ENCODE measurements at regions not wholly inside any gene's neighbourhood (a gene's known extent, or its start where the extent isn't known, plus 50 kb on each side); places are given as distances from the start of the nearest gene placed in this dataset.
A peak's percentile ranks its signal among the peaks of the same experiment; 100 is the strongest.

DNA sequence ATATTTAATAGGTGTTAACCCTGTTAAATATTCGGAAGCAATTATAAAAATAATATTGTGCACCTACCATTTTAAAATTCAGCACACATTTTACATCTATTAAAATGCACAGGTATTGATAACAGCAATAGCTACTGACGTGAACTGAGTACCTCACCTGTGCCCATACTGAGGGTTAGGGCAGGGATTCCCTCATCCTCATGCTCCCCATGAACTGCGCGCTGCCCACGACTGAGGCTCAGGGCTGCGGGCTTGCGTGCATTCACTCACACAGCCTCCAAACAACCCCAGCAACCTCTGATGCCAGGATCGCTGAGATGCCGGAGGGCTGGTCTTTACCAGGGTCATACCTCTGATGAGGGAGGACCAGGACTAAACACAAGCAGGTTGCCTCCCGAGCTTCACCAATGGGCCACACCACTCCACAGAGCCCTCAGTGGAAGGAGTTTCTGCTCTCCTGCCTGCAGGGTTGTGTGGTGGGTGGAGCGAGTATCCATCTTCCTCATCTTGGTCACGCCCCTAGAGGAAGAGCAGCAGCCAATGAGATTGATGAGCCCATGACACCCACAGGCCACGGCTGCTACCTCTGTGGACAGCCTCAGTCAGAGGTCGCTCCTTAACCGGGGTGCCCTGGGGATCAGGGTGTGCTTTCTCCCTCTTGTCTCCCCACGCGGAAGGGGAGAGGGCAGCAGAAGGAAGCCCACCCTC, 478.3 kb downstream of the TNS3 start:
- no peak overlapping the region for H3K4me3 ChIP-seq
- DNase-seq (ENCODE audit: low spot score): no peak
- H2AFZ ChIP-seq (replicated peaks): no peak overlapping the region
- H3K4me3 Mint-ChIP-seq: no peak overlapping the region
- no peaks in the 10 kb centered on the region for H3K36me3 ChIP-seq
- no peak overlapping the region for H3K27ac Mint-ChIP-seq
- no peaks in the 10 kb centered on the region for H3K9me3 ChIP-seq (ENCODE audit: low read depth)
- no peaks in the 10 kb centered on the region for H4K20me1 ChIP-seq (ENCODE audit: low read depth)
- no peaks in the 10 kb centered on the region for H3K4me1 Mint-ChIP-seq
- H3K9ac ChIP-seq: no peak overlapping the region
- H3K27ac ChIP-seq: no peak overlapping the region
- H3K4me1 ChIP-seq: no peaks in the 10 kb centered on the region
- TF ChIP-seq, protein P1, sequence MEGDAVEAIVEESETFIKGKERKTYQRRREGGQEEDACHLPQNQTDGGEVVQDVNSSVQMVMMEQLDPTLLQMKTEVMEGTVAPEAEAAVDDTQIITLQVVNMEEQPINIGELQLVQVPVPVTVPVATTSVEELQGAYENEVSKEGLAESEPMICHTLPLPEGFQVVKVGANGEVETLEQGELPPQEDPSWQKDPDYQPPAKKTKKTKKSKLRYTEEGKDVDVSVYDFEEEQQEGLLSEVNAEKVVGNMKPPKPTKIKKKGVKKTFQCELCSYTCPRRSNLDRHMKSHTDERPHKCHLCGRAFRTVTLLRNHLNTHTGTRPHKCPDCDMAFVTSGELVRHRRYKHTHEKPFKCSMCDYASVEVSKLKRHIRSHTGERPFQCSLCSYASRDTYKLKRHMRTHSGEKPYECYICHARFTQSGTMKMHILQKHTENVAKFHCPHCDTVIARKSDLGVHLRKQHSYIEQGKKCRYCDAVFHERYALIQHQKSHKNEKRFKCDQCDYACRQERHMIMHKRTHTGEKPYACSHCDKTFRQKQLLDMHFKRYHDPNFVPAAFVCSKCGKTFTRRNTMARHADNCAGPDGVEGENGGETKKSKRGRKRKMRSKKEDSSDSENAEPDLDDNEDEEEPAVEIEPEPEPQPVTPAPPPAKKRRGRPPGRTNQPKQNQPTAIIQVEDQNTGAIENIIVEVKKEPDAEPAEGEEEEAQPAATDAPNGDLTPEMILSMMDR (IDR thresholded peaks at IDR 0.05): no peak
- TF ChIP-seq EZH2 (IDR thresholded peaks at IDR 0.05) (no peak), EZH2phosphoT487 (IDR thresholded peaks at IDR 0.05) (no peak)
- no peaks in the 10 kb centered on the region for H3K9me3 Mint-ChIP-seq
- no peaks in the 10 kb centered on the region for H3F3A ChIP-seq (ENCODE audit: low read depth)
- H3K4me2 ChIP-seq: no peak overlapping the region
- H3K27me3 Mint-ChIP-seq (ENCODE audit: insufficient read depth, low read depth): no peaks in the 10 kb centered on the region
- no peaks in the 10 kb centered on the region for H3K36me3 Mint-ChIP-seq
- no peaks in the 10 kb centered on the region for H3K79me2 ChIP-seq (ENCODE audit: low read depth)
- no peaks in the 10 kb centered on the region for H3K27me3 ChIP-seq

DNA sequence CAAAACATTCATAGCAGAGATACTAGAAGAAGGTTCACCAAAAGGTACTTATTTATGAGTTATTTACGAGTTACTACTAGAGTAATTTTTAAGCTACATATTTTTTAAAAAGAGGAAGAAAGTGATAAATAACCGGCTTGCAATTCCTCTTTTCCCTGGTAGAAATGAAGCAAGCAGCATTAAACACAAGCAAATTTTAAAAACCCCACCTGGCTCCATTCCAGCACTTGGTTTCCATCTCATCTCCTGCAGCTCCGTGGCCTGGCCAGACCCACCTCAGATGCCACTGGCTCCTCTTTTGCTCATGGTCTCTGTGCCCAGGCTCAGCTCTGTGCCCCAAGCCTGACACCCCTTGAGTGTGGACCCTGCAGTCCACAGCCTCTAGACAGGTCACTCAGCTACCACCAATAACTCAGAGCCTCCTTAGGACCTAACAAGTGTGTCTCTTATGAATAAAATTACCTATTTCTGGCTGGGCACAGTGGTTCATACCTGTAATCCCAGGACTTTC, 479.5 kb downstream of the TNS3 start:
- no peaks in the 10 kb centered on the region for H3K4me1 Mint-ChIP-seq

DNA sequence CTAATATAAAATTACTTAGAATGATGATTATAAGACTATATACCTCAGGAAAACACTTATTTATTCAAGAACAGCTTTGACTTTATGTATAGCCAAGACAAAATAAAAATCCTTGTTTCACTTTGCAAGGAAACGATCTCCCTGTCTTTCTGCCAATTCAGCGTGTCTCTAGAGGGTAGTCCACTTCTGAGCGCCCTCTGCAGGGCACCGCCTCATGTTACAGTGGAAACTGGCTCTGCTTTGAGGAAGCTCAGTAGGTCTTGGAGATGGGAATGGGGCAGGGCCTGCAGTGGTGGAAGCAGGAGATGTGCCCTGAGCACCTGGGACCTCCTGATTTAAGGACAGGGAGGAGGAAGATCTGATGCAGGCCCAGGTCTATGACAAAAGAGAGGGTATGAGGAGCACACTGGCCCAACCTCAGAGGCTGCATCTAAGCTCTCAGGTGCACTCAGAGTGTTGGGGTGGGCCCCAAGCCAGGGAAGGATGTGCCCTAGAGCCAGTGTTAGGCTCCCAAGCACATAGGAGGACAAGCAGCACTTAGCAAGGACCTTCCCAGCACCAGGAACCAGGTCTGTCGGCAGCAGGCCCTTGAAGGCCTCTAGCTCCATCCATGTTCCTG, 481.0 kb downstream of the TNS3 start:
- TF ChIP-seq EZH2 (IDR thresholded peaks at IDR 0.05): no peak
- TF ChIP-seq, protein P1 (IDR thresholded peaks at IDR 0.05): peak; percentile 78
- peak; percentile 72 for DNase-seq (ENCODE audit: low spot score)
- Histone ChIP-seq H2AFZ (replicated peaks) (no peak overlapping the region), H3K9ac (no peak overlapping the region), H3K4me3 (no peak overlapping the region), H3K79me2 (ENCODE audit: low read depth) (no peaks in the 10 kb centered on the region), H3K27ac (no peak overlapping the region), H3K9me3 (ENCODE audit: low read depth) (no peaks in the 10 kb centered on the region), H3K36me3 (no peaks in the 10 kb centered on the region), H3F3A (ENCODE audit: low read depth) (no peaks in the 10 kb centered on the region), H3K27me3 (no peaks in the 10 kb centered on the region), H3K4me1 (no peaks in the 10 kb centered on the region), H4K20me1 (ENCODE audit: low read depth) (no peaks in the 10 kb centered on the region), H3K4me2 (no peak overlapping the region)
- H3K4me1 Mint-ChIP-seq: no peaks in the 10 kb centered on the region
- H3K9me3 Mint-ChIP-seq: no peaks in the 10 kb centered on the region
- no peak overlapping the region for H3K4me3 Mint-ChIP-seq
- no peak overlapping the region for H3K27ac Mint-ChIP-seq
- no peaks in the 10 kb centered on the region for H3K27me3 Mint-ChIP-seq (ENCODE audit: insufficient read depth, low read depth)
- no peaks in the 10 kb centered on the region for H3K36me3 Mint-ChIP-seq

More for the DNA sequence above, 479.5 kb downstream of the TNS3 start:
- H3K9me3 Mint-ChIP-seq: no peaks in the 10 kb centered on the region
- H3K79me2 ChIP-seq (ENCODE audit: low read depth): no peaks in the 10 kb centered on the region
- H3K4me2 ChIP-seq: no peak overlapping the region
- no peak for TF ChIP-seq EZH2 (IDR thresholded peaks at IDR 0.05)
- H3K4me3 ChIP-seq: no peak overlapping the region
- no peaks in the 10 kb centered on the region for H3K27me3 Mint-ChIP-seq (ENCODE audit: insufficient read depth, low read depth)
- no peaks in the 10 kb centered on the region for H3K27me3 ChIP-seq
- no peaks in the 10 kb centered on the region for H3K36me3 ChIP-seq
- no peaks in the 10 kb centered on the region for H4K20me1 ChIP-seq (ENCODE audit: low read depth)
- H3K4me1 ChIP-seq: no peaks in the 10 kb centered on the region
- no peak overlapping the region for H3K27ac Mint-ChIP-seq
- H3K4me3 Mint-ChIP-seq: no peak overlapping the region
- H3K9me3 ChIP-seq (ENCODE audit: low read depth): no peaks in the 10 kb centered on the region
- no peaks in the 10 kb centered on the region for H3F3A ChIP-seq (ENCODE audit: low read depth)
- H2AFZ ChIP-seq (replicated peaks): no peak overlapping the region
- no peak overlapping the region for H3K27ac ChIP-seq
- no peak for DNase-seq (ENCODE audit: low spot score)
- H3K9ac ChIP-seq: no peak overlapping the region
- H3K36me3 Mint-ChIP-seq: no peaks in the 10 kb centered on the region
